Neuronal stem cell (in vitro differentiated cells): ENCODE measurements at regions not wholly inside any gene's neighbourhood (a gene's known extent, or its start where the extent isn't known, plus 50 kb on each side); places are given as distances from the start of the nearest gene placed in this dataset.
A peak's percentile ranks its signal among the peaks of the same experiment; 100 is the strongest.

Experiments
- DNase-seq: peaks from one replicate; pipeline ENCODE4 v3.0.0-alpha.2; 2013; ENCODE audit warnings: low spot score
- H2AFZ ChIP-seq: one replicate; pipeline ENCODE4 v1.6.1; 2013; ENCODE audit warnings: mild to moderate bottlenecking, low read length, inconsistent platforms
- H2AK5ac ChIP-seq: 2 replicates; pipeline ENCODE4 v1.6.1; 2013; ENCODE audit warnings: low read depth, mild to moderate bottlenecking, inconsistent platforms, low read length, moderate library complexity, mixed read lengths
- H2BK120ac ChIP-seq: 2 replicates; pipeline ENCODE4 v1.6.1; 2013; ENCODE audit warnings: low read depth, mild to moderate bottlenecking, inconsistent platforms, low read length, moderate library complexity, mixed read lengths
- H2BK12ac ChIP-seq: one replicate; pipeline ENCODE4 v1.6.1; 2013; ENCODE audit warnings: low read length, inconsistent platforms
- H2BK15ac ChIP-seq: 2 replicates; pipeline ENCODE4 v1.6.1; 2013; ENCODE audit warnings: mild to moderate bottlenecking, low read length, inconsistent platforms, mixed read lengths
- H2BK5ac ChIP-seq: one replicate; pipeline ENCODE4 v1.6.1; 2013; ENCODE audit warnings: inconsistent platforms, mild to moderate bottlenecking, low read length, moderate library complexity
- H3K14ac ChIP-seq: one replicate; pipeline ENCODE4 v1.6.1; 2013; ENCODE audit warnings: low read length, inconsistent platforms
- H3K18ac ChIP-seq: 2 replicates; pipeline ENCODE4 v1.6.1; 2013; ENCODE audit warnings: low read length, inconsistent platforms
- H3K23ac ChIP-seq: 2 replicates; pipeline ENCODE4 v1.6.1; 2013; ENCODE audit warnings: low read depth, mild to moderate bottlenecking, mixed read lengths, low read length, inconsistent platforms; ENCODE audit not compliant: poor library complexity
- H3K27ac ChIP-seq: replicated peaks from 3 replicates; pipeline ENCODE4 v1.5.1; 2013; ENCODE audit warnings: low read length, inconsistent platforms
- H3K27me3 ChIP-seq, 3 experiments: 2 replicates each; pipeline ENCODE4 v1.6.1; 2013; ENCODE audit warnings: low read length in 3 of 3, mild to moderate bottlenecking in 2 of 3, inconsistent platforms in 1 of 3, low read depth in 1 of 3, mixed read lengths in 1 of 3, moderate library complexity in 1 of 3; ENCODE audit not compliant: control insufficient read depth in 3 of 3, insufficient read depth in 3 of 3
- H3K36me3 ChIP-seq, 2 donors: replicated peaks in 1 of 2; 2 replicates each; pipeline ENCODE4 v1.6.1; 2013; ENCODE audit warnings: low read length in 2 of 2; ENCODE audit not compliant: control insufficient read depth in 2 of 2, insufficient read depth in 2 of 2
- H3K4ac ChIP-seq: 2 replicates; pipeline ENCODE4 v1.6.1; 2013; ENCODE audit warnings: inconsistent platforms, mild to moderate bottlenecking, low read length, moderate library complexity
- H3K4me1 ChIP-seq, 2 donors: 1 replicate in 1 of 2; 2 replicates in 1 of 2; pipeline ENCODE4 v1.6.1; 2013; ENCODE audit warnings: low read length in 2 of 2, low read depth in 1 of 2; ENCODE audit not compliant: control insufficient read depth in 2 of 2, insufficient read depth in 1 of 2
- H3K4me2 ChIP-seq: one replicate; pipeline ENCODE4 v1.6.1; 2013; ENCODE audit warnings: mild to moderate bottlenecking, low read length, inconsistent platforms; ENCODE audit not compliant: insufficient read depth, poor library complexity, severe bottlenecking
- H3K4me3 ChIP-seq, 2 donors: 2 replicates each; pipeline ENCODE4 v1.5.1; 2013; ENCODE audit warnings: low read length in 2 of 2, mild to moderate bottlenecking in 2 of 2, inconsistent platforms in 1 of 2, moderate library complexity in 1 of 2
- H3K79me1 ChIP-seq: one replicate; pipeline ENCODE4 v1.6.1; 2013; ENCODE audit warnings: low read depth, mild to moderate bottlenecking, inconsistent platforms, low read length, moderate library complexity
- H3K9ac ChIP-seq: one replicate; pipeline ENCODE4 v1.6.1; 2013; ENCODE audit warnings: mild to moderate bottlenecking, low read depth, low read length, inconsistent platforms; ENCODE audit not compliant: poor library complexity
- H3K9me3 ChIP-seq, 2 donors: replicated peaks in 1 of 2; 2 replicates each; pipeline versions ENCODE3 to v1.6.1; 2013; ENCODE audit warnings: low read length in 2 of 2, mild to moderate bottlenecking in 2 of 2, inconsistent platforms in 1 of 2, low read depth in 1 of 2, mixed read lengths in 1 of 2, moderate library complexity in 1 of 2; ENCODE audit not compliant: control insufficient read depth in 2 of 2, insufficient read depth in 1 of 2
- H4K8ac ChIP-seq: one replicate; pipeline ENCODE4 v1.6.1; 2013; ENCODE audit warnings: low read depth, mild to moderate bottlenecking, inconsistent platforms, low read length, moderate library complexity
- H4K91ac ChIP-seq: one replicate; pipeline ENCODE4 v1.6.1; 2013; ENCODE audit warnings: low read length, low read depth, mild to moderate bottlenecking, inconsistent platforms; ENCODE audit not compliant: poor library complexity
- WGBS, 2 donors: extraction: QIAGEN DNeasy Blood & Tissue Kit; methylation state at CpG; one replicate each; pipeline ENCODE4 v1.1.7; 2013; ENCODE audit warnings: missing lambda C conversion rate in 2 of 2, mixed read lengths in 1 of 2; ENCODE audit not compliant: insufficient read length in 2 of 2, insufficient replicate concordance in 1 of 2; ENCODE audit errors: extremely low coverage in 2 of 2; 5-methylcytosine and 5-hydroxymethylcytosine counted together

- Histone ChIP-seq H3K4me2 (no peak overlapping the region), H2BK5ac (no peak overlapping the region), H3K14ac (no peak overlapping the region), H2BK120ac (no peak overlapping the region), H3K9me3 (peaks cover 0 to 11% of the 10 kb centered on the region in 2 donors), H3K4me1 (peaks cover 2 to 21% of the 10 kb centered on the region in 2 donors), H3K36me3 (no peaks in the 10 kb centered on the region), H3K27ac (no peak overlapping the region), H3K18ac (no peak overlapping the region), H2AK5ac (no peak overlapping the region), H3K4ac (no peak overlapping the region), H3K79me1 (no peaks in the 10 kb centered on the region), H3K9ac (no peak overlapping the region), H3K27me3 (no peaks in the 10 kb centered on the region), H4K8ac (no peak overlapping the region), H2BK12ac (no peak overlapping the region), H4K91ac (no peak overlapping the region), H3K23ac (no peak overlapping the region), H2BK15ac (no peak overlapping the region), H2AFZ (no peak overlapping the region), H3K4me3 (no peak overlapping the region)
- DNase-seq: no peak
Observed at GRCh38 chr17:70648166-70648565, 478.8 kb downstream of the KCNJ2 start.

- Histone ChIP-seq H3K79me1 (no peaks in the 10 kb centered on the region), H3K9me3 (peaks cover 0 to under 1% of the 10 kb centered on the region in 2 donors), H2BK15ac (no peak overlapping the region), H3K27ac (no peak overlapping the region), H3K4me3 (no peak overlapping the region), H4K91ac (no peak overlapping the region), H2AK5ac (no peak overlapping the region), H3K9ac (no peak overlapping the region), H3K27me3 (no peaks in the 10 kb centered on the region), H2AFZ (peak overlapping the region; percentile 6), H2BK120ac (no peak overlapping the region), H3K23ac (no peak overlapping the region), H3K4me2 (no peak overlapping the region), H3K4ac (no peak overlapping the region), H3K36me3 (no peaks in the 10 kb centered on the region), H4K8ac (no peak overlapping the region), H2BK5ac (no peak overlapping the region), H3K4me1 (peaks cover 0 to 25% of the 10 kb centered on the region in 2 donors), H3K18ac (no peak overlapping the region), H3K14ac (no peak overlapping the region), H2BK12ac (no peak overlapping the region)
- WGBS, 2 donors: no CpG with 5 or more reads among the region's 3 CpGs
- no peak for DNase-seq
Observed at GRCh38 chr17:70653850-70654249, 484.5 kb downstream of the KCNJ2 start.

GRCh38 chr17:70654706-70655105, 485.4 kb downstream of the KCNJ2 start:
- Histone ChIP-seq H3K14ac (no peak overlapping the region), H3K36me3 (no peaks in the 10 kb centered on the region), H2BK120ac (no peak overlapping the region), H3K79me1 (no peaks in the 10 kb centered on the region), H3K18ac (no peak overlapping the region), H4K8ac (no peak overlapping the region), H3K4me1 (peaks cover 0 to 25% of the 10 kb centered on the region in 2 donors), H3K27me3 (no peaks in the 10 kb centered on the region), H2BK15ac (no peak overlapping the region), H4K91ac (no peak overlapping the region), H3K9me3 (no peaks in the 10 kb centered on the region), H3K23ac (no peak overlapping the region), H2AFZ (peak overlapping the region; percentile 51), H3K27ac (no peak overlapping the region), H3K4ac (no peak overlapping the region), H2AK5ac (no peak overlapping the region), H2BK12ac (no peak overlapping the region), H3K4me2 (no peak overlapping the region), H2BK5ac (no peak overlapping the region), H3K4me3 (no peak overlapping the region), H3K9ac (no peak overlapping the region)
- no CpG with 5 or more reads among the region's 3 CpGs for WGBS, 2 donors
- DNase-seq: no peak

- no peak overlapping the region for H3K14ac ChIP-seq
- no peak overlapping the region for H2BK12ac ChIP-seq
- H2AK5ac ChIP-seq: no peak overlapping the region
- no peak overlapping the region for H3K18ac ChIP-seq
- DNase-seq: no peak
- no peaks in the 10 kb centered on the region for H3K79me1 ChIP-seq
- no peak overlapping the region for H3K9ac ChIP-seq
- H3K23ac ChIP-seq: no peak overlapping the region
- no peak overlapping the region for H4K8ac ChIP-seq
- no peak overlapping the region for H2BK5ac ChIP-seq
- H3K9me3 ChIP-seq: no peaks in the 10 kb centered on the region
- H3K4ac ChIP-seq: no peak overlapping the region
- H3K4me3 ChIP-seq: no peak overlapping the region
- H3K27ac ChIP-seq: no peak overlapping the region
- no peaks in the 10 kb centered on the region for H3K36me3 ChIP-seq
- H2BK120ac ChIP-seq: no peak overlapping the region
- no peaks in the 10 kb centered on the region for H3K27me3 ChIP-seq
- H3K4me1 ChIP-seq: peaks cover 0 to 25% of the 10 kb centered on the region in 2 donors
- H2AFZ ChIP-seq: no peak overlapping the region
- no peak overlapping the region for H3K4me2 ChIP-seq
- no peak overlapping the region for H4K91ac ChIP-seq
- no peak overlapping the region for H2BK15ac ChIP-seq
- WGBS, 2 donors: no CpG with 5 or more reads among the region's 2 CpGs
Observed at GRCh38 chr17:70655176-70655958, 486.0 kb downstream of the KCNJ2 start.
